GM12892 (cell line): ENCODE measurements at regions not wholly inside any gene's neighbourhood (a gene's known extent, or its start where the extent isn't known, plus 50 kb on each side); places are given as distances from the start of the nearest gene placed in this dataset.

Experiments used
- POLR2A ChIP-seq: IDR thresholded peaks from 2 replicates; pipeline ENCODE4 v1.6.1; 2011; ENCODE audit warnings: low read depth, low read length, control low read depth
- POLR2AphosphoS5 ChIP-seq: IDR thresholded peaks from 2 replicates; pipeline ENCODE4 v1.6.1; 2011; ENCODE audit warnings: low read depth, low read length, control low read depth
- TAF1 ChIP-seq: IDR thresholded peaks from 2 replicates; pipeline ENCODE4 v1.6.1; 2011; ENCODE audit warnings: low read depth, mild to moderate bottlenecking, control low read depth, low read length, borderline replicate concordance

DNA sequence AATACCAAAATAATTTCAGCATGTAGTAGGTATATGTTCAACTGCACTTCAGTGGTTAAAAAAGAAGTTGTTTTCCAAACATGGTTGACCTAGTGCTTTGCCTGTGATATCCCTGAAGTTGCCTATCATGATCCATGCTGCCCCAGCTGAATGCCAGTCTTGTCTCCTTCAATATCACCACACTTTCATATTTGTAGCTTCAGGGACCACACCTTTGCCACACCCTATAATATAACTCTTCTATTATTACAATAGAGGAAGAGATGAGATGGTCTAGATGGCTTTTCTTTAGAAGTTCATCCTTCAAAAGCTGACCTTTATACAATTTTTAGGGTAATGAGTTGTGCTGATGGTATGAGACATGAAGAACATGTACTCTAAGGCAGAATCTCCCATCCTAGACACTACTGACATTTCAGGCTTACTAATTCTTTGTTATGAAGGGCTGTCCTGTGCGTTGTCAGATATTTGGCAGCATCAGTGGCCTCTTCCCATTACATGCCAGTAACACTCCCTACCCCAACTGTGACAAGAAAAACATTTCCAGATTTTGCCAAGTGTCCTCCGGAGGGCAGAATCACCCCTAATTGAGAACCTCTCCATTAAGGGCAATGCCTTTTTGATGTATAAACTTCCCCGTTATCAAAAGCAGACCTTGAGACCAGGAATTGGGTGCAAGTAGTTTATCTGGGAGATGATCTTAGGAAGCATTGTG lies 76.2 kb upstream of the PLCL2 start:
- TF ChIP-seq POLR2A (no peak), TAF1 (no peak), POLR2AphosphoS5 (no peak)
